ENCODE measurements at regions not wholly inside any gene's neighbourhood (a gene's known extent, or its start where the extent isn't known, plus 50 kb on each side); places are given as distances from the start of the nearest gene placed in this dataset.

GRCh38 chr6:144883915-144884314 is 598.8 kb downstream of the UTRN start:
- no peak for DNase-seq (ENCODE audit: low read depth)

GRCh38 chr6:144885817-144886216 is 600.7 kb downstream of the UTRN start:
- DNase-seq (ENCODE audit: low read depth): no peak

- DNase-seq (ENCODE audit: low read depth): no peak
These were observed 601.5 kb downstream of the UTRN start for GRCh38 chr6:144886682-144887081.

- DNase-seq (ENCODE audit: low read depth): no peak
These were observed 603.5 kb downstream of the UTRN start for GRCh38 chr6:144888621-144889020.

- DNase-seq (ENCODE audit: low read depth): no peak
These were observed 608.6 kb downstream of the UTRN start for GRCh38 chr6:144893680-144894151.

GRCh38 chr6:144894240-144894639 is 609.1 kb downstream of the UTRN start:
- DNase-seq (ENCODE audit: low read depth): no peak

GRCh38 chr6:144895313-144896278 is 610.5 kb downstream of the UTRN start:
- DNase-seq (ENCODE audit: low read depth): no peak

- no peak for DNase-seq (ENCODE audit: low read depth)
These were observed 611.2 kb downstream of the UTRN start for GRCh38 chr6:144896289-144896688.

- DNase-seq (ENCODE audit: low read depth): no peak
These were observed 611.7 kb downstream of the UTRN start for GRCh38 chr6:144896871-144897270.

- peak; percentile 92 for DNase-seq (ENCODE audit: low read depth)
These were observed 612.3 kb downstream of the UTRN start for GRCh38 chr6:144897441-144897921.

- DNase-seq (ENCODE audit: low read depth): no peak
These were observed 613.0 kb downstream of the UTRN start for GRCh38 chr6:144898052-144898689.

GRCh38 chr6:144898741-144899140 is 613.6 kb downstream of the UTRN start:
- DNase-seq (ENCODE audit: low read depth): no peak

GRCh38 chr6:144899161-144899560 is 614.0 kb downstream of the UTRN start:
- DNase-seq (ENCODE audit: low read depth): peak; percentile 86

- no peak for DNase-seq (ENCODE audit: low read depth)
These were observed 616.3 kb downstream of the UTRN start for GRCh38 chr6:144901412-144901811.

- no peak for DNase-seq (ENCODE audit: low read depth)
These were observed 622.9 kb downstream of the UTRN start for GRCh38 chr6:144908004-144908403.

GRCh38 chr6:144909753-144910285 is 624.7 kb downstream of the UTRN start:
- DNase-seq (ENCODE audit: low read depth): no peak

- DNase-seq (ENCODE audit: low read depth): no peak
These were observed 626.2 kb downstream of the UTRN start for GRCh38 chr6:144911322-144911721.

GRCh38 chr6:144912474-144912873 is 627.3 kb downstream of the UTRN start:
- DNase-seq (ENCODE audit: low read depth): peak; percentile 84

- no peak for DNase-seq (ENCODE audit: low read depth)
These were observed 632.9 kb downstream of the UTRN start for GRCh38 chr6:144918073-144918472.

GRCh38 chr6:144919560-144919959 is 634.4 kb downstream of the UTRN start:
- no peak for DNase-seq (ENCODE audit: low read depth)

- no peak for DNase-seq (ENCODE audit: low read depth)
These were observed 635.3 kb downstream of the UTRN start for GRCh38 chr6:144920391-144920961.

- no peak for DNase-seq (ENCODE audit: low read depth)
These were observed 636.3 kb downstream of the UTRN start for GRCh38 chr6:144921206-144921975.

Measured in stromal cell of bone marrow (primary cell).